K562 (cell line): ENCODE measurements at regions not wholly inside any gene's neighbourhood (a gene's known extent, or its start where the extent isn't known, plus 50 kb on each side); places are given as distances from the start of the nearest gene placed in this dataset.

Experiments used
- ATAC-seq: fragments of 200-7000 bp; cut with Tn5 transposase; 3 replicates; pipeline ENCODE4 v1.9.1; 2020; ENCODE audit warnings: moderate library complexity
- BruUV-seq: library from RNA; stranded (reverse); fragments of 400-500 nt; replicated peaks from 2 replicates; lab custom pipeline; 2021; lab: Mats Ljungman, UMichigan
- CTCF ChIA-PET: fragments of 300-600 bp; formaldehyde crosslinking; extraction: SDS; loops from one replicate; lab custom pipeline; 2021; ENCODE audit warnings: low intra/inter-chr PET ratio; lab: Yijun Ruan, JAX
- POLR2A ChIA-PET: fragments of 300-600, 350-650 bp; sonication (Branson Sonifier 250); formaldehyde crosslinking; extraction: SDS; loops from one replicate; lab custom pipeline; 2021; ENCODE audit warnings: antibody characterized with exemption, inconsistent platforms; lab: Yijun Ruan, JAX
- DNase-seq, 4 experiments: peaks; one replicate each; pipeline versions ENCODE4 v3.0.0 to v3.0.0-alpha.2; 2011 to 2018; ENCODE audit warnings: low spot score in 3 of 4, mixed read lengths in 3 of 4; ENCODE audit errors: extremely low read depth in 1 of 4
- FAIRE-seq: peaks from 2 replicates; lab custom pipeline; 2011; peaks lifted over from hg19 to GRCh38; lab: Jason Lieb, UNC
- H2AFZ ChIP-seq: 2 replicates; pipeline ENCODE4 v1.6.0; 2011; ENCODE audit warnings: low read depth, low read length, control low read depth, inconsistent platforms
- H3K27ac ChIP-seq: fragments of 200-600 bp; 3 replicates; pipeline ENCODE4 v1.8.0; 2011; ENCODE audit warnings: low read depth, mild to moderate bottlenecking, control low read depth, inconsistent platforms, low read length, moderate library complexity, mixed read lengths; ENCODE audit errors: extremely low read depth
- H3K27me3 ChIP-seq, 2 experiments: fragments of 300-600 bp in 1 of 2; 2 replicates in 1 of 2; 3 replicates in 1 of 2; pipeline versions ENCODE4 v1.6.0 to v1.8.0; 2011; ENCODE audit warnings: inconsistent platforms in 2 of 2, low read length in 2 of 2, mild to moderate bottlenecking in 1 of 2, mixed read lengths in 1 of 2, moderate library complexity in 1 of 2; ENCODE audit not compliant: control insufficient read depth in 2 of 2, insufficient read depth in 2 of 2
- H3K36me3 ChIP-seq: fragments of 300-600 bp; 3 replicates; pipeline ENCODE4 v1.8.0; 2011; ENCODE audit warnings: mild to moderate bottlenecking, low read length, inconsistent platforms; ENCODE audit not compliant: control insufficient read depth, insufficient read depth
- H3K4me1 ChIP-seq, 2 experiments: fragments of 200-600 bp in 1 of 2; replicated peaks in 1 of 2; 2 replicates in 1 of 2; 3 replicates in 1 of 2; pipeline versions ENCODE4 v1.5.1 to v1.8.0; 2011; ENCODE audit warnings: inconsistent platforms in 2 of 2, low read length in 2 of 2, mild to moderate bottlenecking in 1 of 2, mixed read lengths in 1 of 2, moderate library complexity in 1 of 2; ENCODE audit not compliant: control insufficient read depth in 2 of 2, insufficient read depth in 2 of 2
- H3K4me2 ChIP-seq: 2 replicates; pipeline ENCODE4 v1.6.1; 2011; ENCODE audit warnings: low read length, control low read depth, inconsistent platforms, mixed read lengths; ENCODE audit not compliant: insufficient read depth
- H3K4me3 ChIP-seq: fragments of 200-600 bp; sonication (generic), shearing (Covaris generic); 2 replicates; pipeline ENCODE4 v1.5.1; 2016; ENCODE audit warnings: control low read depth, inconsistent platforms
- H3K79me2 ChIP-seq: fragments of 200-600 bp; 3 replicates; pipeline ENCODE4 v1.8.0; 2011; ENCODE audit warnings: low read length, inconsistent platforms; ENCODE audit not compliant: control insufficient read depth, insufficient read depth
- H3K9ac ChIP-seq, 2 experiments: 2 replicates each; pipeline versions ENCODE4 v1.6.0 to v1.6.1; 2011; ENCODE audit warnings: low read depth in 2 of 2, low read length in 2 of 2, control low read depth in 1 of 2, inconsistent platforms in 1 of 2, mild to moderate bottlenecking in 1 of 2, mixed read lengths in 1 of 2; ENCODE audit not compliant: insufficient read depth in 1 of 2
- H3K9me1 ChIP-seq: one replicate; pipeline ENCODE4 v1.6.0; 2011; ENCODE audit warnings: inconsistent platforms, mild to moderate bottlenecking, low read length, moderate library complexity; ENCODE audit not compliant: control insufficient read depth, insufficient read depth
- H3K9me3 ChIP-seq: replicated peaks from 2 replicates; pipeline ENCODE4 v1.5.1; 2011; ENCODE audit warnings: low read depth, low read length, inconsistent platforms; ENCODE audit not compliant: control insufficient read depth, insufficient read depth
- H4K20me1 ChIP-seq: replicated peaks from 2 replicates; pipeline ENCODE4 v1.6.1; 2011; ENCODE audit warnings: low read length, inconsistent platforms, mixed read lengths; ENCODE audit not compliant: control insufficient read depth, insufficient read depth
- GATAD2A ChIP-seq: fragments of 450-650 bp; IDR thresholded peaks from 2 replicates; pipeline ENCODE4 v1.6.1; 2017
- HEY1 ChIP-seq: fragments of 250-450 bp; sonication (Bioruptor Pico); IDR thresholded peaks from 2 replicates; pipeline ENCODE4 v1.5.0; 2020; ENCODE audit warnings: mild to moderate bottlenecking, moderate library complexity, borderline replicate concordance
- SLC30A9 ChIP-seq: fragments of 250-450 bp; sonication (Bioruptor Pico); IDR thresholded peaks from 2 replicates; pipeline ENCODE4 v1.8.0; 2022; ENCODE audit warnings: mild to moderate bottlenecking, moderate library complexity
- WGBS: fragments of 100-300 bp; shearing (Covaris generic); methylation state at CpG from one replicate; pipeline ENCODE4 v1.1.6; 2016; ENCODE audit warnings: low coverage, mixed read lengths; ENCODE audit not compliant: insufficient coverage; ENCODE audit errors: missing lambda C conversion rate; 5-methylcytosine and 5-hydroxymethylcytosine counted together
- in situ Hi-C: fragments of 300-500 bp; cut with MboI; formaldehyde crosslinking; loops from 4 replicates; pipeline ENCODE4 v1.15.0; 2018; ENCODE audit warnings: inconsistent platforms, mixed read lengths
- intact Hi-C: fragments of 100-400 bp; cut with micrococcal nuclease; formaldehyde crosslinking; loops from 2 replicates; pipeline ENCODE4 v1.14.2; 2022
- TF ChIP-seq, protein P1 (sequence below), 2 experiments: fragments of 200-800 bp in 1 of 2; sonication (Bioruptor generic) in 1 of 2; sonication (generic) in 1 of 2; formaldehyde crosslinking in 1 of 2; IDR thresholded peaks in 1 of 2; conservative IDR thresholded peaks in 1 of 2; 2 replicates each; pipeline versions ENCODE4 v1.5.0 to v1.6.1; 2016 to 2020; ENCODE audit warnings: missing compliant biosample characterization in 1 of 2, missing genetic modification characterization in 1 of 2, missing genetic modification reagents in 1 of 2
- TF ChIP-seq, protein P2 (sequence below): fragments of 250-450 bp; sonication (Bioruptor Pico); IDR thresholded peaks from 2 replicates; pipeline ENCODE4 v1.8.0; 2022; ENCODE audit warnings: inconsistent platforms, mild to moderate bottlenecking, moderate library complexity, borderline replicate concordance

DNA sequence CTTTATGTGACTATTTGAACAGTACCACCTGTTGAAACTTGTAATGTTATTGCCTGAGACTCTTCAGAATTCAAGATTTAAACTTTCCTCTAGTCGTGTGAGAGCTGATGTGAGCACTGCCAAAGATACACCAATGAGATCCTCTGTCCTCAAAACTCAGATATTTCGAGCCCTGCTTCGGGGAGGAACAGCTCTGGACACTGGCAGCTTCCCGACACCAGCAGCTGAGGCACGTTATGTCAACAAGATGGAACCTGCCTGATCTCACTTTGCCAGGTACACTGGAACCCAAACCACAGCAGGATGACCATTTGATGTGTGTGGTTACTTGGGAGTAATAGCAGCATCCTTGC, 319.9 kb upstream of the RBMS1 start:
- CTCF ChIA-PET: no interaction called here
- H3K4me1 ChIP-seq: no peaks in the 10 kb centered on the region

DNA sequence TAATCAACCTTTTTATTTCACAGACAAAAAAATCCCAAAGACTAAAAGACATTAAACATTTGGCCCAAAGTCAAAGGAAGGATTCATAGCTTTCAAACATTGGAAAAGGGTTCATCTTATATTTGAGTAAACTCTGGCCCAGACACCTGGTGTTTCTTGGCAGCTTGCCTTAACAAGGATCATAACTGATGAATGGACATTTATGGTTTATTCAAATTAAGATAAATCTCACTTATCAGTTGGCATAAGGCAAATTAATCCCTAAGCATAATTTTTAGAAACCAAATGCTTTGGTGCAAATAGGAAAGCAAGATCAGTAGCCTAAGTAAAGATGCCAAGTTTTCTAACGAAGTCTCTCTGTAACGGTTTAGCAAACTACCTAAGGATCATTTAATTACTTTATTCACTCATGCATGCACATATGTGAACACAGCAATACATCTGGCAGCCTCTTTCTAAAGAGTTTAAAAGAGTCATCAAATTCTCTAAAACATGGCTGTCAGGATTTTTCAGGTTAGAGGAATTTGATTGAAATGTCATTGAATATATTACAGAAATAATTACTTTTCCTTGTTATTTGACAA, 323.4 kb upstream of the RBMS1 start:
- TF ChIP-seq GATAD2A: no peak
- TF ChIP-seq, protein P1, sequence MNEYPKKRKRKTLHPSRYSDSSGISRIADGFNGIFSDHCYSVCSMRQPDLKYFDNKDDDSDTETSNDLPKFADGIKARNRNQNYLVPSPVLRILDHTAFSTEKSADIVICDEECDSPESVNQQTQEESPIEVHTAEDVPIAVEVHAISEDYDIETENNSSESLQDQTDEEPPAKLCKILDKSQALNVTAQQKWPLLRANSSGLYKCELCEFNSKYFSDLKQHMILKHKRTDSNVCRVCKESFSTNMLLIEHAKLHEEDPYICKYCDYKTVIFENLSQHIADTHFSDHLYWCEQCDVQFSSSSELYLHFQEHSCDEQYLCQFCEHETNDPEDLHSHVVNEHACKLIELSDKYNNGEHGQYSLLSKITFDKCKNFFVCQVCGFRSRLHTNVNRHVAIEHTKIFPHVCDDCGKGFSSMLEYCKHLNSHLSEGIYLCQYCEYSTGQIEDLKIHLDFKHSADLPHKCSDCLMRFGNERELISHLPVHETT (CRISPR knock-in tag; conservative IDR thresholded peaks at IDR 0.05 in 1 of 2, IDR thresholded peaks at IDR 0.05 in 1 of 2): no peak
- TF ChIP-seq SLC30A9 (CRISPR knock-in tag): no peak
- 0% methylated on average over 2 of the region's 2 CpGs for WGBS

More for the DNA sequence above, 319.9 kb upstream of the RBMS1 start:
- Histone ChIP-seq H3K27ac (no peak overlapping the region), H3K4me2 (no peak overlapping the region), H3K4me3 (no peak overlapping the region), H3K79me2 (no peaks in the 10 kb centered on the region), H3K9ac (no peak overlapping the region), H4K20me1 (no peaks in the 10 kb centered on the region), H3K36me3 (no peaks in the 10 kb centered on the region), H3K9me3 (no peaks in the 10 kb centered on the region), H3K9me1 (no peaks in the 10 kb centered on the region), H2AFZ (no peak overlapping the region), H3K27me3 (no peaks in the 10 kb centered on the region)
- in situ Hi-C loops (no loop called here), intact Hi-C loops (no loop called here)
- FAIRE-seq (no peak), ATAC-seq (no peak), DNase-seq (no peak)
- POLR2A ChIA-PET: no interaction called here
- TF ChIP-seq, protein P2, sequence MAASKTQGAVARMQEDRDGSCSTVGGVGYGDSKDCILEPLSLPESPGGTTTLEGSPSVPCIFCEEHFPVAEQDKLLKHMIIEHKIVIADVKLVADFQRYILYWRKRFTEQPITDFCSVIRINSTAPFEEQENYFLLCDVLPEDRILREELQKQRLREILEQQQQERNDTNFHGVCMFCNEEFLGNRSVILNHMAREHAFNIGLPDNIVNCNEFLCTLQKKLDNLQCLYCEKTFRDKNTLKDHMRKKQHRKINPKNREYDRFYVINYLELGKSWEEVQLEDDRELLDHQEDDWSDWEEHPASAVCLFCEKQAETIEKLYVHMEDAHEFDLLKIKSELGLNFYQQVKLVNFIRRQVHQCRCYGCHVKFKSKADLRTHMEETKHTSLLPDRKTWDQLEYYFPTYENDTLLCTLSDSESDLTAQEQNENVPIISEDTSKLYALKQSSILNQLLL (CRISPR knock-in tag): no peak
- no peak for TF ChIP-seq HEY1 (CRISPR knock-in tag)
- BruUV-seq: no TSS peak
- WGBS: 0% methylated on average over 5 of the region's 5 CpGs

More for the DNA sequence above, 323.4 kb upstream of the RBMS1 start:
- ChIA-PET CTCF (no interaction called here), POLR2A (no interaction called here)
- intact Hi-C loops: no loop called here
- no peak overlapping the region for H3K27ac ChIP-seq
- BruUV-seq: no TSS peak
- no peaks in the 10 kb centered on the region for H3K79me2 ChIP-seq
- DNase-seq (no peak), FAIRE-seq (no peak), ATAC-seq (no peak)
- no peak overlapping the region for H3K4me3 ChIP-seq
- H3K9me1 ChIP-seq: no peaks in the 10 kb centered on the region
- in situ Hi-C loops: no loop called here
- no peak overlapping the region for H3K9ac ChIP-seq
- H2AFZ ChIP-seq: no peak overlapping the region
- no peaks in the 10 kb centered on the region; the same call in 1 of the 2 replicates for H3K9me3 ChIP-seq
- H3K36me3 ChIP-seq: no peaks in the 10 kb centered on the region
- H3K4me1 ChIP-seq: no peaks in the 10 kb centered on the region
- H3K4me2 ChIP-seq: no peak overlapping the region
- no peaks in the 10 kb centered on the region for H4K20me1 ChIP-seq
- no peaks in the 10 kb centered on the region for H3K27me3 ChIP-seq
